HG03565 (cell line): ENCODE measurements at regions not wholly inside any gene's neighbourhood (a gene's known extent, or its start where the extent isn't known, plus 50 kb on each side); places are given as distances from the start of the nearest gene placed in this dataset.

Experiments
- ATAC-seq: cut with Tn5 transposase; IDR thresholded peaks from one replicate; pipeline ENCODE4 v1.9.1; 2021; ENCODE audit warnings: mild to moderate bottlenecking, moderate library complexity; ENCODE audit not compliant: unreplicated experiment

- peak; percentile 63 for ATAC-seq
Observed at GRCh38 chr10:75294866-75295701, 59.3 kb upstream of the COMTD1 start.

GRCh38 chr10:75294518-75294865 is 58.7 kb upstream of the COMTD1 start:
- ATAC-seq = no peak

GRCh38 chr10:75294031-75294437 is 58.3 kb upstream of the COMTD1 start:
- no peak for ATAC-seq

- ATAC-seq = no peak
Observed at GRCh38 chr10:75293446-75293820, 57.7 kb upstream of the COMTD1 start.

GRCh38 chr10:75292794-75293445 is 57.2 kb upstream of the COMTD1 start:
- no peak for ATAC-seq

GRCh38 chr10:75291805-75292204 is 56.0 kb upstream of the COMTD1 start:
- ATAC-seq = no peak

GRCh38 chr10:75288140-75288711 is 52.5 kb upstream of the COMTD1 start:
- ATAC-seq = no peak

- ATAC-seq = no peak
Observed at GRCh38 chr10:75287697-75288096, 51.9 kb upstream of the COMTD1 start.

GRCh38 chr10:75286901-75287300 is 51.1 kb upstream of the COMTD1 start:
- ATAC-seq = no peak
